PC-3 (cell line): ENCODE measurements at regions not wholly inside any gene's neighbourhood (a gene's known extent, or its start where the extent isn't known, plus 50 kb on each side); places are given as distances from the start of the nearest gene placed in this dataset.

Experiments
- EZH2 ChIP-seq: fragments of 300-600 bp; sonication (generic); IDR thresholded peaks from one replicate; pipeline ENCODE4 v1.6.1; 2017; ENCODE audit warnings: antibody characterized with exemption, mild to moderate bottlenecking, low read length; ENCODE audit not compliant: unreplicated experiment
- TF ChIP-seq, protein P1 (sequence below): fragments of 300-600 bp; sonication (generic); conservative IDR thresholded peaks from 2 replicates; pipeline ENCODE4 v1.5.1; 2017; ENCODE audit warnings: antibody characterized with exemption, low read depth, mild to moderate bottlenecking, low read length

DNA sequence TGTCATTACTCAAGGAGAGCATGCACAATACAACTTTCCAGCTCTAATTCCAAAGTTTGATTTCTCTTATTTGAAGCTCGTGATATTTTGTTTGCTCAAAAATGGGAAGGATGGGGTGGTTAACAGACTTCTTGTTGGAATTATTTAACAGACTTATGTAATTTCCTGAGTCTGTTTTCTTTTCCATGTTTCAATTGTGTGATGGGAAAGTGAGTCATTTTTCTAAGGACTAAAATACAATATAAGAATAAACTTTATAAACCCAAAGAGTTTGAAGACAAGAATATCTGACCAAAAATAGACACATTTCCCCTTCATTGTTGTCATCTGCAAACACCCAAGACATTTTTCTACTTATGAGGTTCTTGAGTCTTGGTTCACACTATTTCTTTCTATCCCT is 211.8 kb upstream of the SLITRK5 start:
- TF ChIP-seq, protein P1, sequence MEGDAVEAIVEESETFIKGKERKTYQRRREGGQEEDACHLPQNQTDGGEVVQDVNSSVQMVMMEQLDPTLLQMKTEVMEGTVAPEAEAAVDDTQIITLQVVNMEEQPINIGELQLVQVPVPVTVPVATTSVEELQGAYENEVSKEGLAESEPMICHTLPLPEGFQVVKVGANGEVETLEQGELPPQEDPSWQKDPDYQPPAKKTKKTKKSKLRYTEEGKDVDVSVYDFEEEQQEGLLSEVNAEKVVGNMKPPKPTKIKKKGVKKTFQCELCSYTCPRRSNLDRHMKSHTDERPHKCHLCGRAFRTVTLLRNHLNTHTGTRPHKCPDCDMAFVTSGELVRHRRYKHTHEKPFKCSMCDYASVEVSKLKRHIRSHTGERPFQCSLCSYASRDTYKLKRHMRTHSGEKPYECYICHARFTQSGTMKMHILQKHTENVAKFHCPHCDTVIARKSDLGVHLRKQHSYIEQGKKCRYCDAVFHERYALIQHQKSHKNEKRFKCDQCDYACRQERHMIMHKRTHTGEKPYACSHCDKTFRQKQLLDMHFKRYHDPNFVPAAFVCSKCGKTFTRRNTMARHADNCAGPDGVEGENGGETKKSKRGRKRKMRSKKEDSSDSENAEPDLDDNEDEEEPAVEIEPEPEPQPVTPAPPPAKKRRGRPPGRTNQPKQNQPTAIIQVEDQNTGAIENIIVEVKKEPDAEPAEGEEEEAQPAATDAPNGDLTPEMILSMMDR, result no peak
- no peak for TF ChIP-seq EZH2
